GM21825 (cell line): ENCODE measurements at regions not wholly inside any gene's neighbourhood (a gene's known extent, or its start where the extent isn't known, plus 50 kb on each side); places are given as distances from the start of the nearest gene placed in this dataset.

Experiments
- ATAC-seq: cut with Tn5 transposase; IDR thresholded peaks from one replicate; pipeline ENCODE4 v1.9.1; 2021; ENCODE audit warnings: mild to moderate bottlenecking, moderate library complexity; ENCODE audit not compliant: unreplicated experiment

DNA sequence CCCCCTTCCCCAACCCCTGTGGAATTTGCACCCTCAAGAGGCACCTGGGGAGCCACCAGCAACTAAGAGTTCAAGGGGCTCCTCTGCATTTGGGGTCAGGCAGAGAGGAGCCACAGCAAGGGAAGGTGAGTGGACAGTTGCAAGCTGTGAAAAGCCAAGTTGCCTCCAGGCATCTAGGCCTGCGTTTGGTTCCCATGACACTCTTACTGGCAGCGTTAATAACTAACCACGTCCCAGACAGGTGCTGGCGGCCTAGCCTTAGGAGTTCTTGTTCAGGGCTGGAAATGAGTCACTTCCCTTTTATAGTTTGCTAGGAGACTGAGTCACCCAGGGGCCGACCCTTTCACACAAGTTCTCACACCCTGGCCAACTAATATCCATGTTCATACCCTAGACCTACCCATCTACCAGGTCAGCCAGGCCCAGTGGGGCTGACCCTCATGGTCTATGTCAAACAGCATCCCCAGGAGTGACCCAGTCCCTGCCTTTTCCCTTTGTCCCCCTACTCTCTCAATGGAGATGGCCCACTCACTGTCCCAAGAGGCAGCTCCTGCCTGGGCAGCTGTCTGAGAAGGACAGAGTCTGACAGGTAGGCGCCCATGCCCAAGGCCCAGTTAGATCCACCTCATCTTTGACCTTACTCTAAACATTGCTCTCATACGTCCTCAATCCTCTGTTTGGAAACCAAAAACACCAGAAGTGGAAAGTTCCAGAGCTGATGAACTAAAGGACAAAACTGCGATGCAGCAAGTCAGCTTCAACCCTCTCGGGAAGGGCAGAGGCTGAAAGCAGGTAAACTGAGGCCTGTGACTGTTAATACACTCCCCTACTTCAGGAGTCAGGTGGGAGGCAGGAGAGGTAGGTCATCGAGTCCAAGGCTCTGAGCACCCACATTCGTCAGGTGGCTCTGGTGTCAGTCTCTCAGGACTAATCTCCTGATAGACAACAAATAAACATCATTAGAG lies 300.6 kb downstream of the SOX9 start:
- peak; percentile 53 for ATAC-seq

DNA sequence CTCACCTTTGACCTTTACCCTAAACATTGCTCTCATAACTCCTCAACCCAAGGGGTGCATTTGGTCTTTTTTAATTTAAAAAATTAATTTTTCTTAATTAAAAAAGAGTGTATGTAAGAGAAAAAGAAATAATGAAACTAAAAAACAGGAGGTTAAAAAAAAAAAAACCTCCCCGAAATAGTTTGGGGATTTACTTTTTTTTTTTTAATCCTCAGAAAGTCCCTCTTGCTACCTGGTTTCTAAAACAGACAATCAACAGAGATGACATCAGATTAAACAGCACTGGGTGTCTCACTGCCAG lies 301.3 kb downstream of the SOX9 start:
- ATAC-seq: no peak

DNA sequence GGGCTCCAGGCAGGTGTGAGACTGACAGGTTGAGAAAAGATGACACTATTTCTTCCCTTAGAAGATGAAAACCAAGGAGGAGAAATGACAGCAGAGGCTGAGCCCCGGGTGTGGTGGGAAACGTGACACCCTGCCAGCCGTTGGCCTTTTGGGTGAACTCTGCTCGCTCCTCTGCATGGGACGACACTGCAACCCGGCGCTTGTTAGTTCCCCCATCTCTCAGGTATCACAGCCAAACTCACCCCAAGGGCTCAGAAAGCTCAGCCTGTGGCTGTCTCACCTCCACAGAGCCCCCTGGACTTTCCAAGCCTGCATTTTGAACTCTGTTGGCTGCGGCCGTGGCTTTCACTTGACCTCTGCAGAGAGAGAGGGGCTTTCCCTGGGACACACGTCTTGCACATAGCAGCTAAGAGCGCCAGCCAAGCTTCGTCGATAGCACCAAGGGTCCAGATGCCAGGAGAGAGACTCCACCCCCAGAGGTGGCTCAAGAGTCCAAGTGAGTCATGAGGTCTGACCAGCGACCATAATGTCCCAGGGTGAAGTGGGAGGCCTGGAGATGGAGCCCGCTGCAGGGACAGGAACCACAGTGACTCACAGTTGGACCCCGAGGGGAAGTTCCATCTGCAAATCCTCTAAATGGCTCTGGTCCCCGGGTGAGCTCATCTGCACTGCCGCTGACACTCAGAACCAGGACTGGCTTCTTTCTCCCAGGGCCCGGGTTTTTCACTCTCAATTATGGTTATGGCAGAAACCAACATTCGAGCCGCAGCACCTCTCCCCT lies 301.9 kb downstream of the SOX9 start:
- ATAC-seq: peak; percentile 40

DNA sequence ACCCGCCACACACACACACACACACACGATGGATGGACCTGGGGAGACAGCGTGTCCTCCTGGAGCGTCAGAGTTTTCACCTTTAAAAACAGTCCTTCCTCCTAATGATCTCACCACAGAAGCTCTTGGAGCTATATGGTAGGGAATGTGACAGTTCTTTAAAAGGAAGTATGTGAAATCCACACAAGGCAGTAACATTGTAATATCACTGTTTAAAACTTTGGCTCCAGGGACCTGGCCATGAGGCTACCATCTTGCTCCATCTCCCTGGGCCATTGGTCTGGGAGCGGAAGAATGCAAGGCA lies 302.4 kb downstream of the SOX9 start:
- no peak for ATAC-seq

DNA sequence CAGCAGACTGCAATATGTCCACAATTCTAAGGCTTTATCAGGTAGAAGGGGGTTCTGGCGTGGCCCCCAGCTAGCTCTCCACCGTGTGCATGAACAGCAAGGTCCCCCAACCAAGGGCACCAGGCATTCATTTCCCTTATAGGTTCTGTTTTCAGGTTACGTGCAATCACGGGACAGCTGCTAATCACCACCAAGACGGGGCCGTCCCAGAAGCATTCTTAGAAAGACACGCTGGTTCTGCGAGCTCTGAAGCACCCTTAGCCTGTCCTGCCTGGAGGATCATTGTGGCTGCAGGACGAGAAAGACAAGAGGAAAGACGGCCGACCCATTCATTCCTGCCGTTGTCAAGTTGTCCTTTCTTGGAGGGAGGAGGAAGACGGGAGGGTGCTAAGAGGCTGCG lies 302.9 kb downstream of the SOX9 start:
- no peak for ATAC-seq

GRCh38 chr17:72424505-72425117 lies 303.8 kb downstream of the SOX9 start:
- no peak for ATAC-seq

GRCh38 chr17:72425133-72425793 lies 304.4 kb downstream of the SOX9 start:
- no peak for ATAC-seq

- ATAC-seq: no peak
Measured at GRCh38 chr17:72425794-72426168, 305.0 kb downstream of the SOX9 start.

- ATAC-seq: no peak
Measured at GRCh38 chr17:72426321-72426720, 305.5 kb downstream of the SOX9 start.

GRCh38 chr17:72426948-72427760 lies 306.3 kb downstream of the SOX9 start:
- ATAC-seq: no peak

DNA sequence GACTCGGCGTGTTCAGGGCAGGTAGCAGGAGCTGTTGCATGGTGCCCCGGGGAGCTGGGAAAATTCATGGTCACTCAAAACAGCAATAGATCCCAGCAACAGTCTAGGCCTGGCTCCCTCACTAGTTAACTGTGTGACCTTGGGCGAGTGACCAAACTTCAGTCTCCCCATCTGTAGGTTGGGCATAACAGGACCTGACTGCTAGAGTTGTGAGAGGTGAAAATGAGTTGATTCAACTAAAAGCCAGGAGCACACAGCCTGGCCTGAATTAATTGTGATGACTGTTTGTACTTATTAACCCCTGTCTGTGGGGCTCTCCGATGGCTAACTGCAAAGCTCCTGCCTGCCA lies 306.9 kb downstream of the SOX9 start:
- no peak for ATAC-seq

DNA sequence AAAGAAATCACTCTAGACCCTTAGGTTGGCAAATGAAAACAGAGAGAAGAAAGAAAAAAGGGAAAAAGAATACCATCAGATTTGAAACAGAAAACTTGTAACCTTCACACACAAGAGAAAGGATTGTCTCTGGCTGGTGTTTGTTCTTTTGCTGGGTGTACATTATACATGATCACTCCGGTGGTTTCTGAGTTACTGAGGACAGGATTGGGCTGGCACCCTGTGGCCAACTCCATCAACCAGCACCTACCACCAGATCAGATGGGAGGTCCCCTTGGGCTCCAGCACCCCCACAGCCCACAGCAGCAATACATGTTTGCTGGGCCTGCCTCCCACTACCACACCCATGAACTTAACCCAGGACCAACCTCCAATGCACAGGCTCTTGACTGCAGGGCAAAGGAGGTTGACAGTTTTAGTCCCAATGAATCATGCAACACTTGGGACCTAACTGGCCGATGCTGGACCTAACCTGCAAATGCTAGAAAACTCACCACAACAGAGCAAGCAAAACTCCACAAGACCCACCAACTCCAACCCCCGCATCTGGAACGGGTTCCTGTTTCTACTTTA lies 308.3 kb downstream of the SOX9 start:
- ATAC-seq: no peak

- ATAC-seq: no peak
Measured at GRCh38 chr17:72430611-72431432, 310.0 kb downstream of the SOX9 start.

GRCh38 chr17:72432143-72432621 lies 311.4 kb downstream of the SOX9 start:
- no peak for ATAC-seq

- ATAC-seq: no peak
Measured at GRCh38 chr17:72432881-72433280, 312.1 kb downstream of the SOX9 start.

- ATAC-seq: no peak
Measured at GRCh38 chr17:72433797-72434196, 313.0 kb downstream of the SOX9 start.

DNA sequence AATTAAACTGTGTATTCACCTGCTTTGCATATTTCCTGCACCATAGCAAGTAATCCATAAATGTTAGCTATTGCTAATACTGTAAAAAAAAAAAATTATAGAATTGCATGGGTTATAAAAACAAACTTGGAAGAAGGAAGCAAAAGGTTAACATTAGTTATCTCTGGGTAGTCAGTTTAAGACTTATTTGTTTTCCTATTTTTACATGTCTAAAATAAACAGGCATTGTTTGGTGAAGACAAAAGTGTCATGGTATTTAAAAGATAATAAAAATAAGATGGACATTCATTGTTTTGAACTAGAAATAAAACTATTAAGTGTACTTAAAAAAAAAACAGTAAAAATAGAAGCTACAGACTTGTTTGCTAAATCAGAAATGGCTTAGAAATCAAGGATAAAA lies 313.8 kb downstream of the SOX9 start:
- no peak for ATAC-seq

DNA sequence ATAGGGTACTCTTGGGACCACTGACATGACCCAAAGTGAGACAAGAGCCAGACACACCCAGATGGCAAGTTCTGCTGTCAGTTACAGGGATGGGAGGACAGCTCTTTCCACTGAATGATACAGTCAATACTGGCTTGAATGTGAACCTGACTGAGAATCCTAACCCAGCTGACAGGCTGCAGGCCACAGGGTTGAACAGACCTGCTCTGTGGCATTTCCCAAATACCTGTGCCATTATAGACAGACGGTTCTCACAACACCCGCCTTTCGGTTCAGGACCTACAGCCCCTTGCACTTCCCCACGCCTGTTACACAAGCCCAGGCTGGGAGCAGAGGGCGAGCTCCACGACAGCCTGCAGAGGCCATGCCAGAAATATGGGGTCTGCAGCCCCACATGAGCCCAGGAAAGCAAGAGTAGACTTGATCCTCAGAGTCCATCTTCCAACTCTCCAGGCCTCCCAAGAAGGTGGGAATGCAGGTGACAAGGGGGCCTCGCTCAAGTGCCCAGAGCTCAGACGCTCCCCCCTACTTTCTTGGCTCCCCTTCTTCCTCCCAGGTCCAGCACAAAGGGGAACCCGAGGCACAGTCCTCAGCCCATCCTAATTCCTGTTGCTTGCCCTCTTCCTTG lies 314.3 kb downstream of the SOX9 start:
- ATAC-seq: no peak

GRCh38 chr17:72438783-72439182 lies 318.0 kb downstream of the SOX9 start:
- ATAC-seq: no peak
